Fibroblast of lung (primary cell): ENCODE measurements at regions not wholly inside any gene's neighbourhood (a gene's known extent, or its start where the extent isn't known, plus 50 kb on each side); places are given as distances from the start of the nearest gene placed in this dataset.

Source experiments
- DNase-seq, 2 donors: peaks; one replicate each; pipeline versions ENCODE4 v3.0.0 to v3.0.0-alpha.2; 2010; ENCODE audit warnings: low read depth in 2 of 2
- H2AFZ ChIP-seq: 2 replicates; pipeline ENCODE4 v1.5.1; 2012; ENCODE audit warnings: low read length, control low read depth, inconsistent platforms
- H3K27ac ChIP-seq: 2 replicates; pipeline ENCODE4 v1.5.1; 2011; ENCODE audit warnings: low read length, control low read depth; ENCODE audit not compliant: insufficient read depth
- H3K27me3 ChIP-seq: 2 replicates; pipeline ENCODE4 v1.5.1; 2011; ENCODE audit warnings: mild to moderate bottlenecking, low read length; ENCODE audit not compliant: control insufficient read depth, insufficient read depth
- H3K36me3 ChIP-seq: 2 replicates; pipeline ENCODE4 v1.5.1; 2011; ENCODE audit warnings: low read length; ENCODE audit not compliant: control insufficient read depth, insufficient read depth
- H3K4me1 ChIP-seq: 2 replicates; pipeline ENCODE4 v1.5.1; 2011; ENCODE audit warnings: low read length; ENCODE audit not compliant: control insufficient read depth, insufficient read depth; ENCODE audit errors: extremely low read depth
- H3K4me2 ChIP-seq: 2 replicates; pipeline ENCODE4 v1.5.1; 2011; ENCODE audit warnings: low read length, control low read depth; ENCODE audit not compliant: insufficient read depth; ENCODE audit errors: extremely low read depth
- H3K4me3 ChIP-seq, 4 experiments: fragments of 200-600 bp in 1 of 4; sonication (generic) in 1 of 4; replicated peaks in 1 of 4; 2 replicates each; pipeline ENCODE4 v1.5.1; 2011 to 2016; ENCODE audit warnings: low read length in 4 of 4, low read depth in 3 of 4, mild to moderate bottlenecking in 3 of 4, control low read depth in 2 of 4, inconsistent platforms in 1 of 4, mixed read lengths in 1 of 4; ENCODE audit not compliant: insufficient read depth in 1 of 4; ENCODE audit errors: control extremely low read depth in 1 of 4
- H3K79me2 ChIP-seq: 2 replicates; pipeline ENCODE4 v1.5.1; 2012; ENCODE audit warnings: mild to moderate bottlenecking, low read length, inconsistent platforms; ENCODE audit not compliant: control insufficient read depth, insufficient read depth
- H3K9ac ChIP-seq: 2 replicates; pipeline ENCODE4 v1.5.1; 2011; ENCODE audit warnings: mild to moderate bottlenecking, low read length, control low read depth; ENCODE audit not compliant: insufficient read depth
- H3K9me3 ChIP-seq: 2 replicates; pipeline ENCODE4 v1.5.1; 2012; ENCODE audit warnings: low read depth, low read length; ENCODE audit not compliant: control insufficient read depth, insufficient read depth
- H4K20me1 ChIP-seq: 2 replicates; pipeline ENCODE4 v1.5.1; 2011; ENCODE audit warnings: low read length; ENCODE audit not compliant: control insufficient read depth, insufficient read depth; ENCODE audit errors: extremely low read depth
- EZH2 ChIP-seq: IDR thresholded peaks from 2 replicates; pipeline ENCODE4 v1.5.1; 2012; ENCODE audit warnings: low read length, control low read depth, mild to moderate bottlenecking; ENCODE audit errors: missing control alignments
- TF ChIP-seq, protein P1 (sequence below), 2 donors: IDR thresholded peaks in 1 of 2; conservative IDR thresholded peaks in 1 of 2; 1 replicate in 1 of 2; 2 replicates in 1 of 2; pipeline ENCODE4 v1.5.1; 2011 to 2012; ENCODE audit warnings: low read length in 2 of 2, control low read depth in 1 of 2, inconsistent platforms in 1 of 2, low read depth in 1 of 2, mild to moderate bottlenecking in 1 of 2

GRCh38 chr1:198904321-198904720, 265.5 kb downstream of the PTPRC start:
- no peak overlapping the region for H3K27ac ChIP-seq
- H3K27me3 ChIP-seq, result no peaks in the 10 kb centered on the region
- peak overlapping the region in 3 of 4 experiments; percentile 3 to 14 (median 5) for H3K4me3 ChIP-seq
- H3K9ac ChIP-seq, result no peak overlapping the region
- H3K4me2 ChIP-seq, result peak overlapping the region; percentile 67
- H2AFZ ChIP-seq, result no peak overlapping the region
- TF ChIP-seq, protein P1, sequence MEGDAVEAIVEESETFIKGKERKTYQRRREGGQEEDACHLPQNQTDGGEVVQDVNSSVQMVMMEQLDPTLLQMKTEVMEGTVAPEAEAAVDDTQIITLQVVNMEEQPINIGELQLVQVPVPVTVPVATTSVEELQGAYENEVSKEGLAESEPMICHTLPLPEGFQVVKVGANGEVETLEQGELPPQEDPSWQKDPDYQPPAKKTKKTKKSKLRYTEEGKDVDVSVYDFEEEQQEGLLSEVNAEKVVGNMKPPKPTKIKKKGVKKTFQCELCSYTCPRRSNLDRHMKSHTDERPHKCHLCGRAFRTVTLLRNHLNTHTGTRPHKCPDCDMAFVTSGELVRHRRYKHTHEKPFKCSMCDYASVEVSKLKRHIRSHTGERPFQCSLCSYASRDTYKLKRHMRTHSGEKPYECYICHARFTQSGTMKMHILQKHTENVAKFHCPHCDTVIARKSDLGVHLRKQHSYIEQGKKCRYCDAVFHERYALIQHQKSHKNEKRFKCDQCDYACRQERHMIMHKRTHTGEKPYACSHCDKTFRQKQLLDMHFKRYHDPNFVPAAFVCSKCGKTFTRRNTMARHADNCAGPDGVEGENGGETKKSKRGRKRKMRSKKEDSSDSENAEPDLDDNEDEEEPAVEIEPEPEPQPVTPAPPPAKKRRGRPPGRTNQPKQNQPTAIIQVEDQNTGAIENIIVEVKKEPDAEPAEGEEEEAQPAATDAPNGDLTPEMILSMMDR (conservative IDR thresholded peaks at IDR 0.05 in 1 of 2, IDR thresholded peaks at IDR 0.05 in 1 of 2; ENCODE audit: low read depth in 1 of 2, low read length in 2 of 2), result no peak
- TF ChIP-seq EZH2, result no peak
- H3K79me2 ChIP-seq, result peaks cover 27% of the 10 kb centered on the region
- H3K36me3 ChIP-seq, result peaks cover 1% of the 10 kb centered on the region
- peak; percentile 59 to 82 for DNase-seq
- H4K20me1 ChIP-seq, result no peaks in the 10 kb centered on the region
- H3K4me1 ChIP-seq, result peaks cover 15% of the 10 kb centered on the region
- H3K9me3 ChIP-seq, result no peaks in the 10 kb centered on the region

DNA sequence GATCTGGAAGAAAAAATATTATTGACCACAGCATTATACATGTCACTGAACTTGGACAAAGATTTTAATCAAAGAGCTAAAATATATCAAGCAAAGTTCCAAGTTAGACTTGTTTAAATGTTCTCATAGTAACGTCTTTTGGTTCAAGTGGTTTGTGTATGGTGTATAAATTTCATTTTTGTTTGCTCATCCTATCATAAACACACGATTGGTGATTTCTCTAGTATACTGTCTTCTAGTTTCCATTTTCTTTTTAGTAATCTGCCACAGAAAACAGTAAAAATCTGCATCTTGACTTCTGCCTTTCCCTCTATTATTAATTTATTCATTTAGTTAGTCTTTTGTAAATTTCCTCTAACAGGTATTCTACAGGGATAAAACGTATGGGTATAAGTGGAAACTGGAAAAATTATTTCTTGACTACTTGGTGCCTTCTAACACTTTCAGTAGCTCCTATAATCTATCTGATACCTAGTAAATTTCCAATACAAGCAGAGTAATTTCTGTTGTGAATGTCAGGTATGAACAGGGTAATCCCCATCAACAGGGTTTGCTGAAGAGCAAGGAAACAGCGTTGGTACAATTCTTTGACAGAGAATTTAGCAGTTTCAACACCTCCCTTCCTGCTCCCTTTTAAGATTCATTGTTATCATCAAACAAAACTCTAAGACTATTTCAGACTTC, 268.0 kb downstream of the PTPRC start:
- Histone ChIP-seq H3K79me2 (peaks cover 40% of the 10 kb centered on the region), H4K20me1 (no peaks in the 10 kb centered on the region)
- TF ChIP-seq EZH2, result no peak
- TF ChIP-seq, protein P1 (conservative IDR thresholded peaks at IDR 0.05 in 1 of 2, IDR thresholded peaks at IDR 0.05 in 1 of 2; ENCODE audit: low read depth in 1 of 2, low read length in 2 of 2), result no peak

DNA sequence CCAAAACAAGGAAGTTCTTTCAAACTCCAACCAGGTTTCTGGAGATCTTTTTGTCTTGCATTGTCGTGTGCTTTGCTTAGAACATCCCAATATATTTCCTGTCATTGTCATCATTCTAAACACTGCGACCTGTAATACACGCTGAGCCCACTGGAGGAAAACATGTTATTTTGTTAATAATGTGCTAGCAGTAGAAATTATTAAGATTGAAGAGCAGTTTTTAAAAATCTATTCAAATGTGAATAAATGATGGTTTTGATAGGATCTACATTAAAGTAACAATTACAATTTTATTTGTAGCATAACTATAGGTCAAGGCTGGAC, 268.5 kb downstream of the PTPRC start:
- TF ChIP-seq, protein P1 (conservative IDR thresholded peaks at IDR 0.05 in 1 of 2, IDR thresholded peaks at IDR 0.05 in 1 of 2; ENCODE audit: low read depth in 1 of 2, low read length in 2 of 2), result peak in 1 of 2 donors; percentile 5
- no peak for TF ChIP-seq EZH2
- DNase-seq, result no peak

More for the DNA sequence above, 268.0 kb downstream of the PTPRC start:
- no peak overlapping the region for H3K4me2 ChIP-seq
- peaks cover 8% of the 10 kb centered on the region for H3K4me1 ChIP-seq
- H3K9me3 ChIP-seq, result no peaks in the 10 kb centered on the region
- no peak overlapping the region for H3K27ac ChIP-seq
- H3K9ac ChIP-seq, result no peak overlapping the region
- H3K36me3 ChIP-seq, result no peaks in the 10 kb centered on the region
- no peak overlapping the region for H2AFZ ChIP-seq
- no peak overlapping the region for H3K4me3 ChIP-seq
- DNase-seq, result no peak
- no peaks in the 10 kb centered on the region for H3K27me3 ChIP-seq

More for the DNA sequence above, 268.5 kb downstream of the PTPRC start:
- no peak overlapping the region for H2AFZ ChIP-seq
- H3K4me2 ChIP-seq, result no peak overlapping the region
- H3K27ac ChIP-seq, result no peak overlapping the region
- H3K9ac ChIP-seq, result no peak overlapping the region
- H3K36me3 ChIP-seq, result no peaks in the 10 kb centered on the region
- H3K4me3 ChIP-seq, result no peak overlapping the region
- no peaks in the 10 kb centered on the region for H3K27me3 ChIP-seq
- H4K20me1 ChIP-seq, result no peaks in the 10 kb centered on the region
- H3K9me3 ChIP-seq, result no peaks in the 10 kb centered on the region
- peaks cover 8% of the 10 kb centered on the region for H3K4me1 ChIP-seq
- H3K79me2 ChIP-seq, result peaks cover 44% of the 10 kb centered on the region
